ENCODE measurements at regions not wholly inside any gene's neighbourhood (a gene's known extent, or its start where the extent isn't known, plus 50 kb on each side); places are given as distances from the start of the nearest gene placed in this dataset.
"Not testable (repeated sequence)": the region's sequence is repeated elsewhere in the genome, so short reads cannot be mapped to it uniquely, and the experiment has no call there.

- no peak for DNase-seq
These were observed 497.8 kb downstream of the TMEM135 start for GRCh38 chr11:87535513-87535912.

GRCh38 chr11:87531835-87532234 lies 494.1 kb downstream of the TMEM135 start:
- DNase-seq = not testable (repeated sequence)

GRCh38 chr11:87529486-87529885 lies 491.8 kb downstream of the TMEM135 start:
- DNase-seq = no peak

- no peak for DNase-seq
These were observed 491.0 kb downstream of the TMEM135 start for GRCh38 chr11:87528752-87529151.

GRCh38 chr11:87523276-87523675 lies 485.5 kb downstream of the TMEM135 start:
- no peak for DNase-seq

GRCh38 chr11:87518266-87518665 lies 480.5 kb downstream of the TMEM135 start:
- DNase-seq = no peak

- no peak for DNase-seq
These were observed 479.6 kb downstream of the TMEM135 start for GRCh38 chr11:87517351-87517750.

- peak; percentile 55 for DNase-seq
These were observed 470.0 kb downstream of the TMEM135 start for GRCh38 chr11:87507722-87508121.

- not testable (repeated sequence) for DNase-seq
These were observed 469.2 kb downstream of the TMEM135 start for GRCh38 chr11:87506946-87507345.

- DNase-seq = no peak
These were observed 463.7 kb downstream of the TMEM135 start for GRCh38 chr11:87501388-87501787.

GRCh38 chr11:87494936-87495335 lies 457.2 kb downstream of the TMEM135 start:
- DNase-seq = not testable (repeated sequence)

GRCh38 chr11:87494026-87494425 lies 456.3 kb downstream of the TMEM135 start:
- not testable (repeated sequence) for DNase-seq

- DNase-seq = no peak
These were observed 455.8 kb downstream of the TMEM135 start for GRCh38 chr11:87493516-87493915.

- DNase-seq = no peak
These were observed 453.6 kb downstream of the TMEM135 start for GRCh38 chr11:87491381-87491780.

GRCh38 chr11:87490671-87491070 lies 452.9 kb downstream of the TMEM135 start:
- peak; percentile 30 for DNase-seq

- DNase-seq = no peak
These were observed 446.8 kb downstream of the TMEM135 start for GRCh38 chr11:87484566-87484965.

GRCh38 chr11:87477321-87477720 lies 439.6 kb downstream of the TMEM135 start:
- no peak for DNase-seq

GRCh38 chr11:87473174-87473573 lies 435.4 kb downstream of the TMEM135 start:
- no peak for DNase-seq

GRCh38 chr11:87466223-87466622 lies 428.5 kb downstream of the TMEM135 start:
- no peak for DNase-seq

- peak; percentile 34 for DNase-seq
These were observed 428.0 kb downstream of the TMEM135 start for GRCh38 chr11:87465716-87466115.

GRCh38 chr11:87463486-87464102 lies 425.9 kb downstream of the TMEM135 start:
- peak; percentile 80 for DNase-seq

- DNase-seq = no peak
These were observed 424.4 kb downstream of the TMEM135 start for GRCh38 chr11:87462171-87462570.

GRCh38 chr11:87460842-87461637 lies 423.3 kb downstream of the TMEM135 start:
- DNase-seq = no peak

GRCh38 chr11:87460279-87460678 lies 422.5 kb downstream of the TMEM135 start:
- no peak for DNase-seq

GRCh38 chr11:87459351-87459750 lies 421.6 kb downstream of the TMEM135 start:
- DNase-seq = no peak

Measured in NCI-H69 (cell line).